ENCODE measurements at regions not wholly inside any gene's neighbourhood (a gene's known extent, or its start where the extent isn't known, plus 50 kb on each side); places are given as distances from the start of the nearest gene placed in this dataset.

GRCh38 chr14:50020799-50021198, 95.6 kb downstream of the VCPKMT start:
- no peak for TF ChIP-seq CTCF (IDR thresholded peaks at IDR 0.05)
- no peak for TF ChIP-seq POLR2A (IDR thresholded peaks at IDR 0.05)
